C4-2B (cell line): ENCODE measurements at regions not wholly inside any gene's neighbourhood (a gene's known extent, or its start where the extent isn't known, plus 50 kb on each side); places are given as distances from the start of the nearest gene placed in this dataset.

Source experiments
- ZFX ChIP-seq: fragments of 450-650 bp; IDR thresholded peaks from 2 replicates; pipeline ENCODE4 v1.6.1; 2017
- TF ChIP-seq, protein P1 (sequence below): fragments of 450-650 bp; conservative IDR thresholded peaks from 2 replicates; pipeline ENCODE4 v1.5.1; 2017; ENCODE audit warnings: mild to moderate bottlenecking

DNA sequence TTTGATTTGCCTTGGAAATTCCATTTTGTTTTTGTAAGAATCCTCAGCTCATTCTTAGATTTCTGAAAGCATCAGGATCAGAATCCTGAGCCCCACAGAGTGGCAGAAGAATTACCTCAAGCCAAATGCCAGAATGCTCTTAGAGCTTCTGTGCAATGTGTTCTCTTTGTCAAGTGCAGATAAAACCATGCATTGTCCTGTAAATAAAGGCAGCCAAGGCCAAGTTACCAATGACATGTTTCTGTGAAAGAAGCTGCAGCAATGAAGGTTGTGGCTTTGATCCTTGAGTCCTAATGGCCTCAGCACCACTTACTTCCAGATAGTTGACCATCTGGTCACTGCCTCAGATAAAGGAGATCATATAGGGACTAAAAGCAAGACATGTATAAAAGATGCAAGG lies 343.3 kb upstream of the AKR1E2 start:
- TF ChIP-seq, protein P1, sequence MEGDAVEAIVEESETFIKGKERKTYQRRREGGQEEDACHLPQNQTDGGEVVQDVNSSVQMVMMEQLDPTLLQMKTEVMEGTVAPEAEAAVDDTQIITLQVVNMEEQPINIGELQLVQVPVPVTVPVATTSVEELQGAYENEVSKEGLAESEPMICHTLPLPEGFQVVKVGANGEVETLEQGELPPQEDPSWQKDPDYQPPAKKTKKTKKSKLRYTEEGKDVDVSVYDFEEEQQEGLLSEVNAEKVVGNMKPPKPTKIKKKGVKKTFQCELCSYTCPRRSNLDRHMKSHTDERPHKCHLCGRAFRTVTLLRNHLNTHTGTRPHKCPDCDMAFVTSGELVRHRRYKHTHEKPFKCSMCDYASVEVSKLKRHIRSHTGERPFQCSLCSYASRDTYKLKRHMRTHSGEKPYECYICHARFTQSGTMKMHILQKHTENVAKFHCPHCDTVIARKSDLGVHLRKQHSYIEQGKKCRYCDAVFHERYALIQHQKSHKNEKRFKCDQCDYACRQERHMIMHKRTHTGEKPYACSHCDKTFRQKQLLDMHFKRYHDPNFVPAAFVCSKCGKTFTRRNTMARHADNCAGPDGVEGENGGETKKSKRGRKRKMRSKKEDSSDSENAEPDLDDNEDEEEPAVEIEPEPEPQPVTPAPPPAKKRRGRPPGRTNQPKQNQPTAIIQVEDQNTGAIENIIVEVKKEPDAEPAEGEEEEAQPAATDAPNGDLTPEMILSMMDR: no peak
- no peak for TF ChIP-seq ZFX
